SK-N-MC (cell line): ENCODE measurements at regions not wholly inside any gene's neighbourhood (a gene's known extent, or its start where the extent isn't known, plus 50 kb on each side); places are given as distances from the start of the nearest gene placed in this dataset.

Source experiments
- EZH2 ChIP-seq: fragments of 200-600 bp; sonication (generic); IDR thresholded peaks from one replicate; pipeline ENCODE4 v1.6.1; 2017; ENCODE audit warnings: antibody characterized with exemption
- FOXP2 ChIP-seq: optimal IDR thresholded peaks from 2 replicates; pipeline ENCODE3; 2011; ENCODE audit warnings: mild to moderate bottlenecking, moderate library complexity; ENCODE audit not compliant: insufficient read depth; ENCODE audit errors: extremely low read length, control extremely low read depth
- POLR2AphosphoS5 ChIP-seq: IDR thresholded peaks from 2 replicates; pipeline ENCODE4 v1.6.1; 2012; ENCODE audit warnings: mild to moderate bottlenecking, low read depth, low read length, borderline replicate concordance

DNA sequence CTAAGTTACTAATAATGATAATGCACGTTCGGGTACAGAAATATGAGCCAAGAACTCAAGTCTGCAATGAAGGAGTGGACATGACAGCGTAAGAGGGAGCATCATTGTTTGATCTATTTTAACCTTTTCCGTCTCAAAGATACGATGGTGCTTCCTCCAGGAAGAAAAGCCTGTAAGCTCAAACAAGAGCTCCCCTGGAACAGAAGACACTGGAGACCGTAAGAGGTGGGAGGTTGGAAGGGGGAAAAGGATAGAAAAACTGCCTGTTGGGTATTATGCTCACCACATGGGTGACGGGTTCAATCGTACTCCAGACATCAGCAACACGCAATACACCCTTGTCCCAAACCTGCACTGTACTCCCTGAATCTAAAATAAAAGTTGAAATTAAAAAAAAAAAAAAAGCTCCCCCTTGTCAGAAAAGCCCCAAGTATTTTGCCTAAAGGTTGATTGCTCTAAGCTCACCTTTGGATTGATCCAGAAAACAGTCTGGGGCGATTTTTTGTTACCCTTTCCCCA is 180.5 kb downstream of the TRIM27 start:
- no peak for TF ChIP-seq EZH2
- no peak for TF ChIP-seq POLR2AphosphoS5
- TF ChIP-seq FOXP2 = no peak
